ENCODE measurements at regions not wholly inside any gene's neighbourhood (a gene's known extent, or its start where the extent isn't known, plus 50 kb on each side); places are given as distances from the start of the nearest gene placed in this dataset.

- TF ChIP-seq CTCF (conservative IDR thresholded peaks at IDR 0.05; ENCODE audit: low read length): no peak
- H3K4me3 ChIP-seq (ENCODE audit: low read length): no peak overlapping the region
- DNase-seq (ENCODE audit: low read depth): no peak
Observed at GRCh38 chr9:107935931-107936330, 446.4 kb upstream of the KLF4 start.

- DNase-seq (ENCODE audit: low read depth): no peak
- no peak overlapping the region for H3K4me3 ChIP-seq (ENCODE audit: low read length)
- no peak for TF ChIP-seq CTCF (conservative IDR thresholded peaks at IDR 0.05; ENCODE audit: low read length)
Observed at GRCh38 chr9:107933516-107933915, 443.9 kb upstream of the KLF4 start.

- peak; percentile 55 for DNase-seq (ENCODE audit: low read depth)
- H3K4me3 ChIP-seq (ENCODE audit: low read length): no peak overlapping the region
- no peak for TF ChIP-seq CTCF (conservative IDR thresholded peaks at IDR 0.05; ENCODE audit: low read length)
Observed at GRCh38 chr9:107933097-107933496, 443.5 kb upstream of the KLF4 start.

GRCh38 chr9:107932601-107933000, 443.0 kb upstream of the KLF4 start:
- H3K4me3 ChIP-seq (ENCODE audit: low read length): no peak overlapping the region
- TF ChIP-seq CTCF (conservative IDR thresholded peaks at IDR 0.05; ENCODE audit: low read length): no peak
- peak; percentile 58 for DNase-seq (ENCODE audit: low read depth)

GRCh38 chr9:107932046-107932445, 442.5 kb upstream of the KLF4 start:
- no peak overlapping the region for H3K4me3 ChIP-seq (ENCODE audit: low read length)
- TF ChIP-seq CTCF (conservative IDR thresholded peaks at IDR 0.05; ENCODE audit: low read length): no peak

GRCh38 chr9:107931071-107931715, 441.6 kb upstream of the KLF4 start:
- no peak overlapping the region for H3K4me3 ChIP-seq (ENCODE audit: low read length)
- no peak for TF ChIP-seq CTCF (conservative IDR thresholded peaks at IDR 0.05; ENCODE audit: low read length)
- no peak for DNase-seq (ENCODE audit: low read depth)

More at GRCh38 chr9:107932046-107932445, 442.5 kb upstream of the KLF4 start:
- DNase-seq (ENCODE audit: low read depth): peak; percentile 74

- H3K4me3 ChIP-seq (ENCODE audit: low read length): no peak overlapping the region
- peak; percentile 79 for DNase-seq (ENCODE audit: low read depth)
- TF ChIP-seq CTCF (conservative IDR thresholded peaks at IDR 0.05; ENCODE audit: low read length): no peak
Observed at GRCh38 chr9:107929443-107929842, 439.9 kb upstream of the KLF4 start.

All from AG10803 (cell line).